Cerebellar cortex (tissue), 1 donor: ENCODE measurements at regions not wholly inside any gene's neighbourhood (a gene's known extent, or its start where the extent isn't known, plus 50 kb on each side); places are given as distances from the start of the nearest gene placed in this dataset.
"Not testable (repeated sequence)": the region's sequence is repeated elsewhere in the genome, so short reads cannot be mapped to it uniquely, and the experiment has no call there.

Experiments used
- DNase-seq: peaks from one replicate; pipeline ENCODE4 v3.0.0-alpha.2; 2015; ENCODE audit warnings: low spot score

- DNase-seq = no peak
These were observed 324.2 kb downstream of the SEC16B start for GRCh38 chr1:177645491-177646190.

GRCh38 chr1:177640687-177641086 is 329.2 kb downstream of the SEC16B start:
- DNase-seq = no peak

- DNase-seq = not testable (repeated sequence)
These were observed 335.7 kb downstream of the SEC16B start for GRCh38 chr1:177634151-177634550.

- DNase-seq = no peak
These were observed 336.8 kb downstream of the SEC16B start for GRCh38 chr1:177632923-177633615.

- no peak for DNase-seq
These were observed 338.1 kb downstream of the SEC16B start for GRCh38 chr1:177631770-177632169.

- no peak for DNase-seq
These were observed 340.3 kb downstream of the SEC16B start for GRCh38 chr1:177629526-177629925.

- DNase-seq = no peak
These were observed 342.5 kb downstream of the SEC16B start for GRCh38 chr1:177627148-177627910.

- no peak for DNase-seq
These were observed 349.1 kb downstream of the SEC16B start for GRCh38 chr1:177620636-177621190.

- no peak for DNase-seq
These were observed 354.6 kb downstream of the SEC16B start for GRCh38 chr1:177615251-177615650.

GRCh38 chr1:177611402-177611801 is 358.5 kb downstream of the SEC16B start:
- no peak for DNase-seq

- no peak for DNase-seq
These were observed 359.9 kb downstream of the SEC16B start for GRCh38 chr1:177609953-177610352.

GRCh38 chr1:177600936-177601335 is 368.9 kb downstream of the SEC16B start:
- DNase-seq = peak; percentile 3

GRCh38 chr1:177600321-177600720 is 369.5 kb downstream of the SEC16B start:
- DNase-seq = no peak

GRCh38 chr1:177597393-177597792 is 372.5 kb downstream of the SEC16B start:
- DNase-seq = no peak

GRCh38 chr1:177596485-177596884 is 373.4 kb downstream of the SEC16B start:
- no peak for DNase-seq

GRCh38 chr1:177593105-177593504 is 376.8 kb downstream of the SEC16B start:
- no peak for DNase-seq

- DNase-seq = no peak
These were observed 377.2 kb downstream of the SEC16B start for GRCh38 chr1:177592624-177593023.

GRCh38 chr1:177591155-177591554 is 378.7 kb downstream of the SEC16B start:
- no peak for DNase-seq

GRCh38 chr1:177589166-177589565 is 380.7 kb downstream of the SEC16B start:
- DNase-seq = no peak

GRCh38 chr1:177586429-177586828 is 383.4 kb downstream of the SEC16B start:
- DNase-seq = no peak

GRCh38 chr1:177585302-177586220 is 384.3 kb downstream of the SEC16B start:
- no peak for DNase-seq
